Thyroid gland (tissue), 4 donors: ENCODE measurements at regions not wholly inside any gene's neighbourhood (a gene's known extent, or its start where the extent isn't known, plus 50 kb on each side); places are given as distances from the start of the nearest gene placed in this dataset.
A peak's percentile ranks its signal among the peaks of the same experiment; 100 is the strongest.

Experiments used
- DNase-seq, 2 donors: peaks; one replicate each; pipeline ENCODE4 v3.0.0-alpha.2; 2019
- H3K27ac ChIP-seq, 3 donors: fragments of 200-600 bp; sonication (generic); 1 replicate in 2 of 3; 2 replicates in 1 of 3; pipeline ENCODE4 v1.5.1; 2016 to 2019; ENCODE audit warnings: mild to moderate bottlenecking in 1 of 3, moderate library complexity in 1 of 3
- H3K27me3 ChIP-seq: fragments of 200-600 bp; sonication (generic); one replicate; pipeline ENCODE4 v1.5.1; 2019
- H3K36me3 ChIP-seq, 2 donors: fragments of 200-600 bp; sonication (generic); one replicate each; pipeline ENCODE4 v1.5.1; 2016 to 2019
- H3K4me1 ChIP-seq, 2 donors: fragments of 200-600 bp; sonication (generic); one replicate each; pipeline ENCODE4 v1.5.1; 2017 to 2019
- H3K4me3 ChIP-seq, 3 donors: fragments of 200-600 bp; sonication (generic); replicated peaks in 1 of 3; 1 replicate in 2 of 3; 2 replicates in 1 of 3; pipeline ENCODE4 v1.5.1; 2016; ENCODE audit warnings: mild to moderate bottlenecking in 1 of 3
- H3K9me3 ChIP-seq: fragments of 200-600 bp; sonication (generic); one replicate; pipeline ENCODE4 v1.5.1; 2017
- POLR2A ChIP-seq, 2 donors: fragments of 450-650 bp; IDR thresholded peaks; one replicate each; pipeline ENCODE4 v1.6.1; 2017; ENCODE audit warnings: antibody characterized with exemption in 2 of 2, mild to moderate bottlenecking in 2 of 2, moderate library complexity in 1 of 2
- WGBS, 2 donors: methylation state at CpG; one replicate each; pipeline ENCODE4 v1.1.5; 2017; 5-methylcytosine and 5-hydroxymethylcytosine counted together
- intact Hi-C: fragments of 100-400 bp; cut with DNase I; formaldehyde crosslinking; loops from one replicate; pipeline ENCODE4 v1.15.1; 2023
- TF ChIP-seq, protein P1 (sequence below), 6 experiments: fragments of 200-600 bp in 3 of 6; fragments of 450-650 bp in 3 of 6; sonication (generic) in 3 of 6; IDR thresholded peaks; one replicate each; pipeline ENCODE4 v1.5.1; 2016 to 2019; ENCODE audit warnings: antibody characterized with exemption in 6 of 6, mild to moderate bottlenecking in 2 of 6, inconsistent platforms in 1 of 6, moderate library complexity in 1 of 6

DNA sequence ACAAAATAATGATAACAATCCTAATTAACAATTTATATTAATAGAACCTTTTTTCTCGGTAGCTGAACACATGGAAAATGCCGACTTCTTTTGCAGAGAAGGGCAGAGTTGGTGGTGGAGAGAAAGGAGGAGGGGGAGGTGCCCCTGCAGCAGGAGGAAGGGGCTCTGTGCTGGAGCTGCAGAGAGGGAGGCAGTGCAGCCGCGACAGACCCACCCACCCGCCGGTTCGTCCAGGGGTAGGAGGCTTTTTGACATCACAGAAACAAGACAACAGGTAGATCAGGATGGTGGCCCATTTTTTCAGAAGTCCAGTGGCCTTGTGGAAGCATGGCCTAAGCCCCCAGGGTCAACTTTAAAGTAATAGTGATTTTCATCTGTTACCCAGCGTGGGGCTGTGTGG, 321.1 kb upstream of the SALL3 start:
- Histone ChIP-seq H3K9me3 (no peaks in the 10 kb centered on the region), H3K4me1 (no peaks in the 10 kb centered on the region), H3K4me3 (no peak overlapping the region), H3K27me3 (no peaks in the 10 kb centered on the region), H3K27ac (no peak overlapping the region), H3K36me3 (no peaks in the 10 kb centered on the region)
- 82 to 87% methylated on average over 8 of the region's 8 CpGs for WGBS, 2 donors
- DNase-seq = no peak
- TF ChIP-seq, protein P1, sequence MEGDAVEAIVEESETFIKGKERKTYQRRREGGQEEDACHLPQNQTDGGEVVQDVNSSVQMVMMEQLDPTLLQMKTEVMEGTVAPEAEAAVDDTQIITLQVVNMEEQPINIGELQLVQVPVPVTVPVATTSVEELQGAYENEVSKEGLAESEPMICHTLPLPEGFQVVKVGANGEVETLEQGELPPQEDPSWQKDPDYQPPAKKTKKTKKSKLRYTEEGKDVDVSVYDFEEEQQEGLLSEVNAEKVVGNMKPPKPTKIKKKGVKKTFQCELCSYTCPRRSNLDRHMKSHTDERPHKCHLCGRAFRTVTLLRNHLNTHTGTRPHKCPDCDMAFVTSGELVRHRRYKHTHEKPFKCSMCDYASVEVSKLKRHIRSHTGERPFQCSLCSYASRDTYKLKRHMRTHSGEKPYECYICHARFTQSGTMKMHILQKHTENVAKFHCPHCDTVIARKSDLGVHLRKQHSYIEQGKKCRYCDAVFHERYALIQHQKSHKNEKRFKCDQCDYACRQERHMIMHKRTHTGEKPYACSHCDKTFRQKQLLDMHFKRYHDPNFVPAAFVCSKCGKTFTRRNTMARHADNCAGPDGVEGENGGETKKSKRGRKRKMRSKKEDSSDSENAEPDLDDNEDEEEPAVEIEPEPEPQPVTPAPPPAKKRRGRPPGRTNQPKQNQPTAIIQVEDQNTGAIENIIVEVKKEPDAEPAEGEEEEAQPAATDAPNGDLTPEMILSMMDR (IDR thresholded peaks at IDR 0.05) = no peak
- no peak for TF ChIP-seq POLR2A (IDR thresholded peaks at IDR 0.05)
- intact Hi-C loops = loop anchor here (5.0 kb wide), 1 partner anchor 329 kb away; no protein-coding TSS in a partner anchor

DNA sequence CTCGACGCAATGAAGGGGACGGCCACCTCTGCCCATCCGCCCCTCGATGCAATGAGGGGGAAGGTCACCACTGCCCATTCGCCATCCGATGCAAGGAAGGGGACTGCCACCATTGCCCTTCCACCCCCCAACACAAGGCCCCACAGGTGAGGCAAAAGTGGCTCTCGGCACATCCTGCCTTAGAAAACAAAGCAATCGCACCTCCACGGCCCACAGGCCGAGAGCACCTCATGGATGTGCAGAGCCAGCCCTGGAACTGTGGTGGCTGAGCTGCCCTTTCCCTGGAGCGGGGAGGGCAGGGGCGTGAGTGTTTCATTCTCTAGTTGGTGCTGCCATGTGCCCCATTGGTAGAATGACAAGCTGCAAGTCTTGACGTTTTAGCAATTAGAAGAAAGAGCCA, 320.6 kb upstream of the SALL3 start:
- H3K27ac ChIP-seq = no peak overlapping the region
- H3K9me3 ChIP-seq = no peaks in the 10 kb centered on the region
- DNase-seq = no peak
- H3K4me3 ChIP-seq = no peak overlapping the region
- no peaks in the 10 kb centered on the region for H3K4me1 ChIP-seq
- TF ChIP-seq, protein P1 (IDR thresholded peaks at IDR 0.05) = no peak
- TF ChIP-seq POLR2A (IDR thresholded peaks at IDR 0.05) = no peak
- 83 to 85% methylated on average over 10 to 14 of the region's 14 CpGs for WGBS, 2 donors
- intact Hi-C loops = loop anchor here (5.0 kb wide), 1 partner anchor 328 kb away; no protein-coding TSS in a partner anchor
- no peaks in the 10 kb centered on the region for H3K27me3 ChIP-seq
- H3K36me3 ChIP-seq = no peaks in the 10 kb centered on the region

DNA sequence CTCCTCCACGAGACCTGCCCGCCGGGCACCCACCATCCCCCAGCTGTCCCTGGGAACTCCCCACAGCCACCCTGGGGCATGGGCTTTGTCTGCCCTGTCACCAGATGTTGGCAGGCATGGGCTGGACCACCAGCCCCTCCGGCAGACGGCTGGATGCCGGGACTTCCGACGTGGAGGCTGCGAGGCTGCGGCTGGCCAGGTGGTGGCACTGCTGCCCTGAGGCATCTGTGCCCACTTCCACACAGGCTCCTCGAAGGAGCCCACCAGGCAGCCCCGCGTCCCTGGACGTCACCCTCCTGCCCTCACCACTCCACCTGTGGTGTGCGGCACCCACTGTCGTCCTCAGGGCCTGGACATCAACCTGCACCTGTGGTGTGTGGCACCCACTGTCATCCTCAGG, 319.9 kb upstream of the SALL3 start:
- Histone ChIP-seq H3K9me3 (no peaks in the 10 kb centered on the region), H3K27me3 (no peaks in the 10 kb centered on the region), H3K4me1 (no peaks in the 10 kb centered on the region), H3K27ac (no peak overlapping the region), H3K36me3 (no peaks in the 10 kb centered on the region), H3K4me3 (no peak overlapping the region)
- WGBS, 2 donors = 40 to 58% methylated on average over 2 to 3 of the region's 16 CpGs
- DNase-seq = peak; percentile 44 to 45
- intact Hi-C loops = loop anchor here (5.0 kb wide), 1 partner anchor 328 kb away; no protein-coding TSS in a partner anchor
- TF ChIP-seq, protein P1 (IDR thresholded peaks at IDR 0.05) = peak; percentile 28 to 80 (median 67)
- TF ChIP-seq POLR2A (IDR thresholded peaks at IDR 0.05) = no peak

DNA sequence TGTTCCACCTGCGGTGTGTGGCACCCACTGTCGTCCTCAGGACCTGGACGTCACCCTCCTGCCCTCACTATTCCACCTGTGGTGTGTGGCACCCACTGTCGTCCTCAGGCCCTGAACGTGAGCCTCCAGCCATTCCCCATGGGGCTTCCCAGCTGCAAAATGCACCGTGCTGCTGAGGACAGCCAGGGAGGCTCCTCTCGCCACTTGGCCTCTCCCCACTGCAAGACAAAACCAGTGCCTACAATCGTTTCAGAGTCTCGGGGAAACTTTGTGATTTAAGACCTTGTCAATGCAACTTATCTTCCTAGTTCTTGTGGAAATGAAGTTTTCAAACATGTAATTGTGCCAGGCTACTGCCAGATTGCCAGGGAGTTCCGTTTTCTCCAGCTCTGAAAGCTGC, 319.3 kb upstream of the SALL3 start:
- no peak for TF ChIP-seq POLR2A (IDR thresholded peaks at IDR 0.05)
- TF ChIP-seq, protein P1 (IDR thresholded peaks at IDR 0.05) = no peak
- no peaks in the 10 kb centered on the region for H3K9me3 ChIP-seq
- DNase-seq = no peak
- 76 to 79% methylated on average over 10 of the region's 10 CpGs for WGBS, 2 donors
- H3K4me3 ChIP-seq = no peak overlapping the region
- no peaks in the 10 kb centered on the region for H3K27me3 ChIP-seq
- intact Hi-C loops = no loop called here
- H3K36me3 ChIP-seq = no peaks in the 10 kb centered on the region
- H3K27ac ChIP-seq = no peak overlapping the region
- H3K4me1 ChIP-seq = no peaks in the 10 kb centered on the region

DNA sequence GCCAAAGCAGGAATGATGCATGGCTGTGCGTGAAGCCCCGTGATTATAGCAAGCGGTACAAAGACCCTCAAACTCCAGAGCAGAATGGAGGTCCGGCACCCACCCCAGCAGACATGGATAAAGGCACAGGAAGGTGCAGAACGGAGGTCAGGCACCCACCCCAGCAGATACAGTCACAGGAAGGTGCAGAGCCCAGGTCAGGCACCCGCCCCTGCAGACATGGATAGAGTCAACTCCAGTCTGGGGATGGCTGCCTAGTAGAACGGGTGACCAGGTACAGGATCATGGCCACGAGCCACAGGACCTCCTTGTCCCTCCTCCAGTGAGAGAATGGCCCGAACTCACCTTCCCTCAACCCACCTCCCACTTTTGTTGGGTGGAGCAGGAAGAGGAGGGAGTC, 318.3 kb upstream of the SALL3 start:
- Histone ChIP-seq H3K4me1 (no peaks in the 10 kb centered on the region), H3K9me3 (no peaks in the 10 kb centered on the region), H3K27me3 (no peaks in the 10 kb centered on the region), H3K4me3 (no peak overlapping the region), H3K36me3 (no peaks in the 10 kb centered on the region), H3K27ac (no peak overlapping the region)
- WGBS, 2 donors = 88 to 92% methylated on average over 9 of the region's 9 CpGs
- no peak for TF ChIP-seq POLR2A (IDR thresholded peaks at IDR 0.05)
- TF ChIP-seq, protein P1 (IDR thresholded peaks at IDR 0.05) = no peak
- no peak for DNase-seq
- intact Hi-C loops = no loop called here
